ENCODE measurements at regions not wholly inside any gene's neighbourhood (a gene's known extent, or its start where the extent isn't known, plus 50 kb on each side); places are given as distances from the start of the nearest gene placed in this dataset.

DNA sequence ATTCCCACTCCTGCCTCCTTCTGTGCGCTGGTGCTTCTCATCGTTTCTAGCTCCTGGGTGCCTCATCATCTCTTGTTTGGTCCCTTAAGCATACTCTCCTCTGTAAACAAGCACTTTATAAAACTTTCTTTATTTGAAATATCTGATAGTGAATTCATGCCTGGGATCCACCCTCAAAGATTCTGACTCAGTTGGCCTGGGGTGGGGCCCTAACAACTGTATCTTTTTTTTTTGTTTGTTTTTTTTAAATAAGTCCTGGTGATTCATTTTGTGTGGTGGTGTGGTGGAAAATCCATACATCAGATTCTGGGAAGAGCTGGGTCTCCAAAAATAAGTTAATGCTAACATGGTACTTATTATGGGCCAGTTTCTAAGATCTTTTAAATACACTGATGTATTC is 678.3 kb downstream of the TOX3 start:
- TF ChIP-seq FOS (IDR thresholded peaks at IDR 0.05; ENCODE audit: borderline replicate concordance, insufficient read depth, low read length), result no peak
- no peak for TF ChIP-seq CTCF (IDR thresholded peaks at IDR 0.05; ENCODE audit: extremely low read depth in 1 of 2, insufficient read depth in 1 of 2, low read depth in 1 of 2, low read length in 2 of 2)
- no peak for TF ChIP-seq POLR2A (IDR thresholded peaks at IDR 0.05; ENCODE audit: low read depth, low read length)
- TF ChIP-seq MYC (IDR thresholded peaks at IDR 0.05; ENCODE audit: low read depth, low read length), result no peak
- TF ChIP-seq POLR2AphosphoS5 (IDR thresholded peaks at IDR 0.05; ENCODE audit: insufficient read depth, low read depth, low read length), result no peak
- TF ChIP-seq, protein P1, sequence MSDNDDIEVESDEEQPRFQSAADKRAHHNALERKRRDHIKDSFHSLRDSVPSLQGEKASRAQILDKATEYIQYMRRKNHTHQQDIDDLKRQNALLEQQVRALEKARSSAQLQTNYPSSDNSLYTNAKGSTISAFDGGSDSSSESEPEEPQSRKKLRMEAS (IDR thresholded peaks at IDR 0.05; ENCODE audit: insufficient read depth, insufficient read length), result no peak
- no peak for TF ChIP-seq EZH2 (IDR thresholded peaks at IDR 0.05; ENCODE audit: borderline replicate concordance, low read depth, low read length, severe bottlenecking)
- no peak for TF ChIP-seq GATA2 (IDR thresholded peaks at IDR 0.05; ENCODE audit: insufficient read depth, insufficient read length, low read depth, low read length)
- no peak for TF ChIP-seq JUN (IDR thresholded peaks at IDR 0.05; ENCODE audit: borderline replicate concordance, insufficient read depth, insufficient read length, low read depth)

Measured in endothelial cell of umbilical vein (primary cell).